HG03432 (cell line): ENCODE measurements at regions not wholly inside any gene's neighbourhood (a gene's known extent, or its start where the extent isn't known, plus 50 kb on each side); places are given as distances from the start of the nearest gene placed in this dataset.

ENCODE experiments used
- ATAC-seq: cut with Tn5 transposase; IDR thresholded peaks from one replicate; pipeline ENCODE4 v1.9.1; 2021; ENCODE audit warnings: mild to moderate bottlenecking, moderate library complexity; ENCODE audit not compliant: unreplicated experiment

- no peak for ATAC-seq
These were observed 126.1 kb upstream of the RPS6KA2 start for GRCh38 chr6:166752928-166753721.

DNA sequence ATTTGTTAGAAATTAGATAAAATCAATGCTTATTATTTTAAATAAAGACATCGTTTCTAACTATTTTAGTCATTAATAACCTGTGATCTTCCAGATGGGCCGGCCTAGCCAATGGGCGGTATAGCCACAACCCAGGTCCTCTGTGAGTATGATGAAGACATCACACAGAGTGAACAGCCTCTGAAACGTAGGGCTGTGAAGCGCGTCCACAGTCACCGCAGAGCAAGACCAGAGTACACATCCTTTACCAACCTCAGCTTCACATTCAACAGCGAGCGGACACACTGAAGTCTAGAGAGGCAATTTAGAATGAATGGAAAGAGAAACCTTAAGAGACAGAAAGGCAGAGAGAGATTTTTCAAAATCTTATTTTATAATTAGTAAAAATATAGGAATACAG is 125.0 kb upstream of the RPS6KA2 start:
- ATAC-seq = peak; percentile 85

- peak; percentile 90 for ATAC-seq
These were observed 124.1 kb upstream of the RPS6KA2 start for GRCh38 chr6:166751051-166751595.

- no peak for ATAC-seq
These were observed 123.2 kb upstream of the RPS6KA2 start for GRCh38 chr6:166750108-166750793.

DNA sequence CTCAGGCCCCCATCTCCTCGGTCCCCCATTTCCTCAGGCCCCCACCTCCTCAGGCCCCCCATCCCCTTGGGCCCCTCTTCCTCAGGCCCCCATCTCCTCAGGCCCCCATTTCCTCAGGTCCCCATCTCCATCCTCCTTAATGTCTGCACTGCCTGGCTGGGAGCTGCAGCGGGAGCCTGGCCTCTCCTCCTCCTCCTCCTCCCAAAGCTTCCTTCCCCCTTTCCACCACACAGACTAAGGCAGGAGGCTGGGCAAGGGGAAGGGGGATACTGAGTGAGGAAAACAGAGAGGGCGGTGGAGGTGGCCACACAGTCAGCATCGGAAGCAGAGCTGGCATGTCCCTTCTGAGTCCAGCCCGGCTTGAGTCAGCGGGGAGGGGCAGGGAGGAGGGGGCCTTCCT is 122.6 kb upstream of the RPS6KA2 start:
- no peak for ATAC-seq

GRCh38 chr6:166747644-166748595 is 120.9 kb upstream of the RPS6KA2 start:
- no peak for ATAC-seq

DNA sequence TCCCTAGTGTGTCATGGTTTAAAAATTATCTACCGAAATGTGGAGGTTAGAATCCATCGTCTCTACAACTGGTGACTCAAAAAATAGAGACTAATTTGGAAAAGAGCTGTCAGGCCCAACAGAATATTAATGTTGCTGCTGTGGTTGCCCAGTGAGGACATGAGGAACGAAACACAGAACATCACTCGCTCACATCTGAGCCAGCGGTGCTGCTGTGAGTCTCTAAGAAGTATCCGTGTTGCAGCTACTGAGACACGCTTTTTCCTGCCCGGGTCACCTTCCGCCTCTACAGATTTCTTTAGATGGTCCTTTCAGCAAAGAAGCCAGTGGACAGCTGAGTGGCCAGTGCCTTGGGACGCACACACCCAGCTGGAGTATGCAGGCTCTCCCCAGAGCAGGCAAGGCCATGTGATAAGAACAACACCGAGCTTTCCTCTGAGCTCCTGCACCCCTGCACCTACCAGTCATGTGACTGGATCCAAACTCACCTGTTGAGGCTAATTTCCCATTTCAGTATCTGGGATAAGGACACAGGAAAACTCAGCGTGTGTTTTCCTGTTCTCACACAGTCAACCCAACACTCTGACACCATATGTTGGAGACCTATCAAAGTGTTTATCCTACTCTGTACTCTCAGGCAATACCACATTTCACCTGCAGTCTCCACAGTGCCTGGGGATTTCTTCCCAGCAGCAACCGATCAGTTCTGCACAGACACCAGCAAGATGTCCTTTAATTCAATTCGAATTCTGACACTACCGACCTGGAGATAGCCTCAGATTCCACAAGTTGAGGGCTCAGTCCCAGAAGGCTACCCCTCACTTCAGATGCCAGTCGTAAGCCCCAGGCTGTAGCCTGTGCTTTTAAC is 119.0 kb upstream of the RPS6KA2 start:
- ATAC-seq = no peak

- no peak for ATAC-seq
These were observed 117.4 kb upstream of the RPS6KA2 start for GRCh38 chr6:166744223-166745134.

- no peak for ATAC-seq
These were observed 116.6 kb upstream of the RPS6KA2 start for GRCh38 chr6:166743406-166744222.

- no peak for ATAC-seq
These were observed 115.9 kb upstream of the RPS6KA2 start for GRCh38 chr6:166742981-166743380.

- ATAC-seq = no peak
These were observed 112.9 kb upstream of the RPS6KA2 start for GRCh38 chr6:166739976-166740318.

- no peak for ATAC-seq
These were observed 112.3 kb upstream of the RPS6KA2 start for GRCh38 chr6:166739117-166739975.

GRCh38 chr6:166738386-166739116 is 111.5 kb upstream of the RPS6KA2 start:
- ATAC-seq = no peak

GRCh38 chr6:166737261-166737660 is 110.2 kb upstream of the RPS6KA2 start:
- ATAC-seq = no peak

GRCh38 chr6:166736634-166737033 is 109.6 kb upstream of the RPS6KA2 start:
- ATAC-seq = no peak

- no peak for ATAC-seq
These were observed 106.8 kb upstream of the RPS6KA2 start for GRCh38 chr6:166733900-166734299.

- no peak for ATAC-seq
These were observed 102.6 kb upstream of the RPS6KA2 start for GRCh38 chr6:166729658-166730057.
